ENCODE measurements at regions not wholly inside any gene's neighbourhood (a gene's known extent, or its start where the extent isn't known, plus 50 kb on each side); places are given as distances from the start of the nearest gene placed in this dataset.

- DNase-seq, result no peak
Measured at GRCh38 chr10:89887830-89888229, 186.4 kb downstream of the KIF20B start.

DNA sequence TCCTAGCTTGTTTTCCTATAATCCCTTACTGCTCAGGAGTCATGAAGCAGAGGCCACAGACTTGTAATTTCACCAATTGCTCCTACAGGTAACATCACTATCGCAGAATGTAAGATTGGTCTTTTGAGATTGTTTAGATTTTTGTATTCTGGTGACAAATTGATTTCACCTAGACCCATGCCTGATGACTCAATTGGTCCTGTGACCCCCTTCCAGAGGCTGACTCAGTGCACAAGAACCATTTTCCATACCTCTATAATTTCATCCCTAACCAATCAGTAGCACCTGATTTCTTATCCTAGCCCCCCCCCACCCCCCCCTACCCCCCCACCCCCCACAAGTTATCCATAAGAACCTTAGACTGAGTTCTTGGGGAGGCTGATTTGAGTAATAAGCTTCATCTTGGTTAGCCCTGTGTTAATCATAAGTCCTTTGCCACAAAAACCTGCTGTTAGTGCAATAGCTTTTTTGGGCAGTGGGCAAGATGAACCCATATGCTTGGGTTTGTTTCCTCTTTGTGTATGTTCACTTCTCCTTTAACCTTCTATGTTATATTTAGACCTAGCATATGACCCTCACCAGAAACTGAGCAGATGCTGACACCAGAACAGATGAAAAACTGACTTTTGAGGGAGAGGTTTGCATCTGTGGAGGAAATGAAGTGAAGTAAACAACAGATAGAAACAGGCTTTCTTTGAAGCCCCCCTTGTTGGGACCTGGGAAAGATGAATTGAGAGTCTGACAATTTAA lies 187.1 kb downstream of the KIF20B start:
- no peak for DNase-seq

DNA sequence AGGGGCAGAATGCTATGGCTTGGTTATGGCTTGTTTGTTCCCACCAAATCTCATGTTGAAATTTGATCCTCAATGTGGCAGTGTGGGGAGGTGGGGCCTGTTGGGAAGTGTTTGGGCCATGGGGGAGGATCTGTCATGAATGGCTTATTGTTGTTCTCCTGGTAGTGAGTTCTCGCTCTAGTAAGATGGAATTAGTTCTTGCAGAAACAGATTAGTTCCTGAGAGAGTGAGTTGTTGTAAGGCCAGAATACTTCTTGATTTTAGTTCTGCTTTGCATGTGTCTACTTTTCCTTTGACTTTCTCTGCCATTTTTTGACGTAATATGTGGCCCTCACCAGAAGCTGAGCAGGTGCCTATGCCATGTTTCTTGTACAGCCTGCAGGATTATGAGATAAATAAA lies 188.2 kb downstream of the KIF20B start:
- DNase-seq, result no peak

DNA sequence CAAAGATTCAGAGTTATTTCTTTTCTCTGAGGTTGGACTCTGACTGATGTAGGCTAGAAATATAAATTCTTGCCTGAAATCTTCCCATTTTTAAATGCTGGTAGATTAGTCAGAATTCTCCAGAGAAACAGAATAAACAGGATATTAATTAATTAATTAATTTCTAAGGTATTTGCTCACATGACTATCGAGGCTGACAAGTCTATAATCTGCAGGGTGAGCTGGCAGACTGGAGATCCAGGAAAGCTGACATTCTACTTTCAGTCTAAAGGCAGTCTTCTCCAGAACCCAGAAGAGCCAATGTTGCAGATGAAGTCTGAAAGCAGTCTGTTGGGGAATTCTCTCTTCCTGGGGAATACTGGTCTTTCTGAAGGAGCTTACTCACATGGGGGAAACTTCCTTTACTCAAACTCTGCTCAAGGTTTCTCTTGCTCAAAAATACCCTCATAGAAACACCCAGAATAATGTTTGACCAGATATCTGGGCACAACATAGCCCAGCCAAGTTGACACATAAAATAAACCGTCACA lies 189.7 kb downstream of the KIF20B start:
- DNase-seq, result no peak

DNA sequence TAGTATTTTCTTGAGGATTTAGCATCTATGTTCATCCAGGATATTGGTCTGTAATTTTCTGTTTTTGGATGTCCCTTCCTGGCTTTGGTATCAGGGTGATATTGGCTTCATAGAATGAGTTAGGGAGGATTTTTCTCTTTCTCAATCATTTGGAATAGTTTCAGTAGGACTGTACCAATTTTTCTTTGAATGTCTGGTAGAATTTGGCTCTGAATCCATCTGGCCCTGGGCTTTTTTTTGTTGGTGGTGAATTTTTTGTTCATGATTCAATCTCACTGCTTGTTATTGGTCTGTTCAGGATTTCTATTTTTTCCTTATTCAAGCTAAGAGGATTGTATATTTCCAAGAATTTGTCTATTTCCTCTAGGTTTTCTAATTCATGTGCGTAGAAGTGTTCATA lies 192.7 kb downstream of the KIF20B start:
- peak; percentile 7 for DNase-seq

DNA sequence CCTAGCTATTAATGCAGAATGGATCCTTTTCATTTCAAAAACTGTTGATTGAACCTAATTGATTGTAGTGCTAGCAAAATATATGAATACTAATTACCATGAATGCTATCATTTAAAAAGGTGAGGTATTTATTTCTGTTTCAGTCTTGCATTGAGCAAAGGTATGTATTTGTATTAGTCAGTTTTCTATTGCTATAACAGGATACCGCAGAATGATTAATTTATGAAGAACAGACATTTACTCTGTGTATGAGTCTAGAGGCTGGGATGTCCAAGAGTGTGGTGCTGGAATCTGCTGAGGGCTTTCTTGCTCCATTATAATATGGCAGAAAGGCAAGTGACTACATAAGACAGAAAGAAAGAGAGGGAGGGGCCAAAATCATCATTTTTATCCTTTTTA lies 199.2 kb downstream of the KIF20B start:
- DNase-seq, result no peak

DNA sequence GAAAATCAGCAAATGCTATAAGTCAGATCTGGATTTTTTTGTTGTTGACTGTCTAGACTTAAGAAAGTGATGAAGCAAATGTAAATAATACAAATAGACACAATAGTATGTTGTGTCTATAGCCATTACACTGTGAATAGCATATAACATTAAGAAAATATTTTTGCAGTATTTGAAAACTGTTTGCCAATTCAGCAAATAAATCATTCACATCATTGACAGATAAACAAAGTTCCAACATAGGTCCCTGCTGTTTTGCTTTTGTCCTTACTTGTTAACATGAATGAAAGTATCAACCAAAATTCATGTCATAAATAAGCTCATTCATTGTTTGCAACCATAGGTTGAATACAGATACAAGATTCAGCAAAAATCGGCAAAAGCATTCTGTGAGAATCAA lies 200.5 kb downstream of the KIF20B start:
- DNase-seq, result no peak

DNA sequence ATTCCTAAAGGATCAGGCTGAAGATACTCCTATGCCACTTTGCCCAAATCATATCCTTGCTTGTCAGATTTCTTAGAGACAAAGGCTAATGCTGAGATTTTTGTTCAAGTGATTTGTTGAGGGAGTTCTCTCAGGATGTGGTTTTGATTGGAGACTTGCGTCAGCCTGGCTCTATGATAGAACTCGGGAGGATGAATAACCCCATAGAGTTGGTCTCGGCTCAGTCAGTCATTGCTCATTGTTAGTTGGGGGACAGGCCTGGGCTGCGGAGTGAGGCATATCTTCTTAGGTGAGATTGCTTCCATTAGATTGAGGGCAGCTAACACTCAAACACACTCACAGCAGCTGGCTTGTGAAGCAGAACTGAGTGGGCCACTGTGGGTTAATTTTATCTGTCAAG lies 203.4 kb downstream of the KIF20B start:
- DNase-seq, result peak; percentile 44

DNA sequence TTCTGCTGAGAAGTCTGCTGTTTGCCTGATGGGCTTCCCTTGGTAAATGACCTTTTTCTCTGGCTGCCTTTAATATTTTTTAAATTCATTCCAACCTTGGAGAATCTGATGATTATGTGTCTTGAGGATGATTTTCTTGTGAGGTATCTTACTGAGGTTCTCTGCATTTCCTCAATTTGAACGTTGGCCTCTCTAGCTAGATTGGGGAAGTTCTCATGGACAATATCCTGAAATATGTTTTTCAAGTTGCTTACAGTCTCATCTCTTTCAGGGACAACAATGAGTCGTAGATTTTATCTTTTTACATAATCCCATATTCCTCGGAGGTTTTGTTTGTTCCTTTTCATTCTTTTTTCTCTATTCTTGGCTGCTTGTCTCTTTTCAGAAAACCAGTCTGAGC lies 208.4 kb downstream of the KIF20B start:
- no peak for DNase-seq

- no peak for DNase-seq
Measured at GRCh38 chr10:89915021-89915420, 213.6 kb downstream of the KIF20B start.

- DNase-seq, result no peak
Measured at GRCh38 chr10:89915968-89916367, 214.6 kb downstream of the KIF20B start.

DNA sequence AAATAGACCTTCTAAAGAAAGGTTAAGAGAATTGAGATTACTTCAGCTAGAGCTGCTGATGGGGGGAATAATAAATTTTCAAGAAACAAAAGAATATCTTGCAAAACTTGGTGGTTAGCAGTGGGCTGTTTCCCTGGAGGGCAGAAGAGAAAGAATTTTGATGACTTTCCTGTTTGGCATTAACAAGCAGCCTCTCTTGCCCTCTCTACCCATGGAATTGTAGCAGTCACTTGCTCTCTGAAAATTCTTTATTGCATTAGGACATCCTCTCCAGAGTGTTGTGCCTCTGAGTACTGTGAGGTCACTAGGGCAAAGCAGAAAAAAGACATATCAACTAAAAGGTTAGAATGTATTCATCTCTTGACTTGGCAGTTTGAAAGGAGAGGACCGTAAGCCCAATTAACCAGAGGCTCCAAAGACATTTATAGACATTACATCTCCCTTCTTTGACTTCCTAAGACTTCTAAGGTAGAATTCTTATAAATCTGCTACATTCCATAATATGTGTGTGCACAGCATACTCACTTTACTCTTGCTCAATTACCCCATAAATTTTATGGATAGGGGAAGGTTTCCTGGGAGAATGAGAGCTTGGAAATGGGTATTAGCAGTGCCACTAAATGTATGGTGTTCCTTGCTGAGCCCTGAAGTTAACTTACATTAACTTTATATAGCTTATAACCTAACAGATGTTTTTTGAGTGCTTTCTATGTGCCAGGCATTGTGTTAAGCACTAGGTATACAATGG lies 215.3 kb downstream of the KIF20B start:
- DNase-seq, result peak; percentile 64

DNA sequence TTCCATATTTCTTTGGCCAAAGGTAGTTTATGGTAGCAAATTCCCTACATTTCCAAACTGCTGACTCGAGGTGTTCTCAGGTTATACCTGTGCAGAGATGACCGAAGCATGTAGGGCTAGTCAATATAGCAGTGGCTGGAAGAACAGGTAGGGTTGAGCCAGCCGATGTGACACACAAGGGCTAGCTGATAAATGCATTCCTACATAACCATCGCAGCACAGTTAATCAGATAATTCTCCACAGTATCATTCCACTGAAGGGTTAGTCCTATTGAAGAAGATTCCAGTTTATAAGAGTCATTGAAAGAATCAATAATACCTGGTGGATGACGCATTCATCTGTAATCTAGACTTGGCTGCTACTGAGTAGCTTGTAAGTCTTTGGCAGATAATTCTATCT lies 220.0 kb downstream of the KIF20B start:
- DNase-seq, result peak; percentile 39

GRCh38 chr10:89923661-89924060 lies 222.3 kb downstream of the KIF20B start:
- DNase-seq, result peak; percentile 54

GRCh38 chr10:89924261-89924660 lies 222.9 kb downstream of the KIF20B start:
- peak; percentile 33 for DNase-seq

- peak; percentile 22 for DNase-seq
Measured at GRCh38 chr10:89926736-89927135, 225.3 kb downstream of the KIF20B start.

- no peak for DNase-seq
Measured at GRCh38 chr10:89929282-89930026, 228.1 kb downstream of the KIF20B start.

- no peak for DNase-seq
Measured at GRCh38 chr10:89937494-89937893, 236.1 kb downstream of the KIF20B start.

- no peak for DNase-seq
Measured at GRCh38 chr10:89940076-89940475, 238.7 kb downstream of the KIF20B start.

GRCh38 chr10:89942217-89942616 lies 240.8 kb downstream of the KIF20B start:
- DNase-seq, result no peak

DNA sequence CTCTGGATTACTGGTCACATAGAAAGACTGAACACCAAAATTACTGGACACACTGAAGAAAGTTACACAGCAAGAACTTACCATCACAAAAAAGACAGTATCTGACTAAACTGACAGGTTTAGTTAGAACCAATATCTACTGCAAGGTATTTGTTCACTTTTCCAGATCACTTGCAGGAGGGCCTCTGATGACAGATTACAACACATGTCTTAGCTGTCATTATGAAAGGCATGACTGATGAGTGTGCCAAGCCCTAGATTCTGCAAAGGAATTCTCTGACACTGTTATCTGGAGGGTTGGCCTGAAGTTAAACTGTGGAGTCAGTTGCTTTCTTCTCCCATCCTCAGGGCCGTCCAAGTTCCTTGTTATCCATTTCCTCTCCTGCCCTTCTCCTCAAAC lies 242.7 kb downstream of the KIF20B start:
- DNase-seq, result peak; percentile 45

- DNase-seq, result no peak
Measured at GRCh38 chr10:89946106-89946505, 244.7 kb downstream of the KIF20B start.

- DNase-seq, result no peak
Measured at GRCh38 chr10:89949496-89949895, 248.1 kb downstream of the KIF20B start.

- no peak for DNase-seq
Measured at GRCh38 chr10:89952325-89952724, 250.9 kb downstream of the KIF20B start.
